ENCODE measurements at regions not wholly inside any gene's neighbourhood (a gene's known extent, or its start where the extent isn't known, plus 50 kb on each side); places are given as distances from the start of the nearest gene placed in this dataset.
"Not testable (repeated sequence)": the region's sequence is repeated elsewhere in the genome, so short reads cannot be mapped to it uniquely, and the experiment has no call there.

GRCh38 chr17:27954548-27955495 is 61.7 kb upstream of the LYRM9 start:
- Histone ChIP-seq H3K4me1 (no peaks in the 10 kb centered on the region), H3K27me3 (peaks cover 0 to 4% (median 0%) of the 10 kb centered on the region in 3 donors), H3K36me3 (no peaks in the 10 kb centered on the region), H3K27ac (no peak overlapping the region), H3K4me3 (no peak overlapping the region), H3K9me3 (no peaks in the 10 kb centered on the region)
- intact Hi-C loops (cut with DNase I), result no loop called here
- 62 to 65% methylated on average over 8 of the region's 8 CpGs for WGBS, 2 donors
- no peak for DNase-seq
- TF ChIP-seq EP300 (IDR thresholded peaks at IDR 0.05) (no peak), POLR2AphosphoS5 (IDR thresholded peaks at IDR 0.05) (no peak), POLR2A (IDR thresholded peaks at IDR 0.05) (no peak), CTCF (IDR thresholded peaks at IDR 0.05) (no peak)

- H3K4me3 ChIP-seq, result no peak overlapping the region
- intact Hi-C loops (cut with DNase I), result no loop called here
- no peak for DNase-seq
- H3K4me1 ChIP-seq, result no peaks in the 10 kb centered on the region
- no peaks in the 10 kb centered on the region for H3K36me3 ChIP-seq
- no peak overlapping the region for H3K27ac ChIP-seq
- TF ChIP-seq CTCF (IDR thresholded peaks at IDR 0.05) (no peak), EP300 (IDR thresholded peaks at IDR 0.05) (no peak), POLR2A (IDR thresholded peaks at IDR 0.05) (no peak), POLR2AphosphoS5 (IDR thresholded peaks at IDR 0.05) (no peak)
- H3K9me3 ChIP-seq, result no peaks in the 10 kb centered on the region
- H3K27me3 ChIP-seq, result peaks cover 0 to 4% (median 0%) of the 10 kb centered on the region in 3 donors
- 80 to 84% methylated on average over 13 of the region's 13 CpGs for WGBS, 2 donors
Observed at GRCh38 chr17:27956601-27957445, 63.7 kb upstream of the LYRM9 start.

- H3K4me1 ChIP-seq; H3K27ac ChIP-seq; intact Hi-C loops (cut with DNase I); H3K36me3 ChIP-seq; DNase-seq; H3K27me3 ChIP-seq; H3K4me3 ChIP-seq; H3K9me3 ChIP-seq: not testable (repeated sequence)
- 86 to 91% methylated on average over 4 of the region's 4 CpGs for WGBS, 2 donors
Observed at GRCh38 chr17:27957446-27957793, 64.3 kb upstream of the LYRM9 start.

GRCh38 chr17:27958708-27959381 is 65.7 kb upstream of the LYRM9 start:
- Histone ChIP-seq H3K36me3 (no peaks in the 10 kb centered on the region), H3K27me3 (no peaks in the 10 kb centered on the region), H3K4me1 (no peaks in the 10 kb centered on the region), H3K4me3 (no peak overlapping the region), H3K27ac (no peak overlapping the region), H3K9me3 (no peaks in the 10 kb centered on the region)
- DNase-seq, result no peak
- TF ChIP-seq POLR2A (IDR thresholded peaks at IDR 0.05), result no peak
- TF ChIP-seq EP300 (IDR thresholded peaks at IDR 0.05), result no peak
- TF ChIP-seq POLR2AphosphoS5 (IDR thresholded peaks at IDR 0.05), result no peak
- TF ChIP-seq CTCF (IDR thresholded peaks at IDR 0.05), result no peak
- intact Hi-C loops (cut with DNase I), result no loop called here
- WGBS, 2 donors, result 56 to 70% methylated on average over 3 of the region's 3 CpGs

- Histone ChIP-seq H3K27me3 (no peaks in the 10 kb centered on the region), H3K4me3 (no peak overlapping the region), H3K9me3 (no peaks in the 10 kb centered on the region), H3K36me3 (no peaks in the 10 kb centered on the region), H3K27ac (no peak overlapping the region), H3K4me1 (no peaks in the 10 kb centered on the region)
- DNase-seq, result no peak
- WGBS, 2 donors, result 69 to 81% methylated on average over 5 of the region's 5 CpGs
- TF ChIP-seq POLR2AphosphoS5 (IDR thresholded peaks at IDR 0.05), result no peak
- TF ChIP-seq CTCF (IDR thresholded peaks at IDR 0.05), result no peak
- TF ChIP-seq POLR2A (IDR thresholded peaks at IDR 0.05), result no peak
- TF ChIP-seq EP300 (IDR thresholded peaks at IDR 0.05), result no peak
- intact Hi-C loops (cut with DNase I), result no loop called here
Observed at GRCh38 chr17:27959382-27959709, 66.2 kb upstream of the LYRM9 start.
